ENCODE measurements at regions not wholly inside any gene's neighbourhood (a gene's known extent, or its start where the extent isn't known, plus 50 kb on each side); places are given as distances from the start of the nearest gene placed in this dataset.

DNA sequence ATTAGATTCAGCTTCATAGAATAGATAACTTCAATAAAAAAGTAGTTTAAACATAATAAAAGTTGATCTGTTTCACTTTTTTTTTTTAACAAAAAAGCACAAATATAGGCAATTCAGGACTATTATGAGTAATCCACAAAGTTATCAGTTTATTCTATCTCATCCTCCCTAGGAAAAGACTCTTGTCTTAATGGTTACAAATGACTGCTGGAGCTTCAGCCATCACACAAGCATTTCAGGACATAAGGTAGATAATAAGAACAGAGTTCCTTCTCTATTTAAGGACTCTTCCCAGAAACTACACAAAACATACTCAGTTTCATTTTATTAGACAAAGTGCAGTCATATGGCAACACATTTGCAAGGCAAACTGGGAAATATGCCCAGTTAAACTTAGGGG lies 357.6 kb upstream of the SETBP1 start:
- TF ChIP-seq, protein P1, sequence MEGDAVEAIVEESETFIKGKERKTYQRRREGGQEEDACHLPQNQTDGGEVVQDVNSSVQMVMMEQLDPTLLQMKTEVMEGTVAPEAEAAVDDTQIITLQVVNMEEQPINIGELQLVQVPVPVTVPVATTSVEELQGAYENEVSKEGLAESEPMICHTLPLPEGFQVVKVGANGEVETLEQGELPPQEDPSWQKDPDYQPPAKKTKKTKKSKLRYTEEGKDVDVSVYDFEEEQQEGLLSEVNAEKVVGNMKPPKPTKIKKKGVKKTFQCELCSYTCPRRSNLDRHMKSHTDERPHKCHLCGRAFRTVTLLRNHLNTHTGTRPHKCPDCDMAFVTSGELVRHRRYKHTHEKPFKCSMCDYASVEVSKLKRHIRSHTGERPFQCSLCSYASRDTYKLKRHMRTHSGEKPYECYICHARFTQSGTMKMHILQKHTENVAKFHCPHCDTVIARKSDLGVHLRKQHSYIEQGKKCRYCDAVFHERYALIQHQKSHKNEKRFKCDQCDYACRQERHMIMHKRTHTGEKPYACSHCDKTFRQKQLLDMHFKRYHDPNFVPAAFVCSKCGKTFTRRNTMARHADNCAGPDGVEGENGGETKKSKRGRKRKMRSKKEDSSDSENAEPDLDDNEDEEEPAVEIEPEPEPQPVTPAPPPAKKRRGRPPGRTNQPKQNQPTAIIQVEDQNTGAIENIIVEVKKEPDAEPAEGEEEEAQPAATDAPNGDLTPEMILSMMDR (IDR thresholded peaks at IDR 0.05): no peak
- no peak for TF ChIP-seq POLR2A (IDR thresholded peaks at IDR 0.05)
